NCI-H2107 treated with DMSO at 0.1 percent for 48 hours (cell line): ENCODE measurements at regions not wholly inside any gene's neighbourhood (a gene's known extent, or its start where the extent isn't known, plus 50 kb on each side); places are given as distances from the start of the nearest gene placed in this dataset.
"Not testable (repeated sequence)": the region's sequence is repeated elsewhere in the genome, so short reads cannot be mapped to it uniquely, and the experiment has no call there.

Source experiments
- DNase-seq: peaks from one replicate; lab custom pipeline; 2025; ENCODE audit not compliant: unreplicated experiment; lab: John Stamatoyannopoulos, UW

DNA sequence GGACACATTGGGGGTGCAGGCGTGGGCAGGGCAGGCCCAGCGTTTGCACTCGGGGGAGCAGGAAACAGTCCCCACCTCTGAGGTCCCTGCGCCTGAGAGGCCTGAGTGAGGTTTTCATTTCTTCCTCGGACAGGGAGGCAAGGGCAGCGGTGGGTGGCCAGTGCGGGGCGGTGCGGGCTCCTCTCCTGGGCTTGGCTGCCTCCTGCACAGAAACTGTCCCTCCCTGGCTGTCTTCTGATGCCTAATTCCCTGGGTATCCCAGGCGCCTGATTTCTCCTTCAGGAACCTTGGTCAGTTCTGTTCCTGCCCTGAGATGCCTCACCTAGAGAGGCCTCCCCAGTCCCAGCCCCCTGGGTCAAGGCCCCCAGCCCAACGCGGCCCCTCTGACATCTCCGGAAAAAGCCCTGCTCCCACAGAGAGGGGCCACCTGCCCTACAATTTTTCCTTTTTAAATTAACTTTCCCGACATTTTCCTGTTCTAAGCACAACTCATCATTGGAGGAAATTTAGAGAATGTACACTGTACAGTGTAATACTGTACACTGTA is 260.3 kb downstream of the ADGRD1 start:
- no peak for DNase-seq

DNA sequence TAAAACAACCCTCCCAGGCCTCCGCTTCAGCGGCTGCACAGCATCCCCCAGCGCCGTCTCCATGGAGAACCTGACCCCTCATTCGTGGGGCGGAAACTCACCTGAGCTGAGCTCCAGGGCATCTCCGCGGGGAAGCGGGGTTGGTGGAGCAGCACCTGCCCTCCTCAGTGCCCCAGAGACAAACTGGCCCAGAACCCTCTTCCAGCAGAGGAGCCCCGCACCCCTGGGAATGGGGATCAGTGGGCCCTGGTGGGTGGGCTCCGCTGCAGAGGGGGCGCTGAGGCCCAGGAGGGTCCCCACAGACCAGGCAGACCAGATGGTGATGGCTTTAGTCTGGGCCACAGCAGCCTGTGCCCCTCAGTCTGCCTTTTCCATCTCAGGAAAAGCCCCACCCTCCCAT is 261.2 kb downstream of the ADGRD1 start:
- DNase-seq = not testable (repeated sequence)

DNA sequence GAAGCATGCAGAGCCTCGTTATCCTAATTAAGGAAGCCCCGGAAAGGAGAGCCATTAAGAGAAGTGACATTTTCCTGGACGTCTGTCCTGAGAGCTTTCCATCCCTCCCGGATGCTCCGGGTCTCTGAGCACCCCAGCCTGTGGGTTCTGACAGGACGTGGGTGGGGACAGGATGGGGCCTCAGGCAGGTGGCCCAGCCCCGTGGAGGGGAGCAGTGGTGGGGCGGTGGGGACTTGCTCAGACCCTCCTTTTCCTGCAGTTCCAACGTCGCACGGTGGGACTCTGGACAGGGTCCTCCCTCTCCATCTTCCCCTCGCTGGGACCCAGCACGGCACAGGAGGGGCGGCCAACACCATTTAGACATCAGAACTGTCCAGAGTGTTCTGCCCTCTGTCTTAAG is 262.9 kb downstream of the ADGRD1 start:
- not testable (repeated sequence) for DNase-seq

DNA sequence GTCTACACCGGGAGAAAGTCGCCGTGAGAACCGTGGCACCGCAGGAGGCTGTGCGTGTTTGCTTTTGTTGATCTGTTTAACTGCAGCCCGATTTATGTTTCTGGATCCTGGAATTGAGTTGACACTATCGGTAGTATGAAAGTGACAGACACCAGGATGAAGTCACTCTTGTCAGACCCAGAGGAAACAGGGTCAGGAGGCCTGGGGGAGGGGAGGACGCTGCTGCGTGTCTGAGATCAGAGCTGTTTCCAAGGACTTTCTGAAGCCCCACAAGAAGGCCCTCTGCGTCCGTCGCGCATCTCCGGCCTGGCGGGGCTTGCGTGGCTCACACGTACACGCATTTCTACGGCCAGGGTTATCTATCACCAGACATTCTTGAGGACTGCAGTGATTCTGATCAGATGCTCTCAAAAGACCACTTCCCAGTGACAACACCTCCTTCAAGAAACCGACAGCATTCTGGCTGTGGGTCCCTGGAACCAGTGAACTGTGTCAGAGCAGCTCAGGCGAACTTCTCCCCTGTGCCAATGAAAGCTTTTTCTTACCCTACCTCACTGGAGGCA is 263.4 kb downstream of the ADGRD1 start:
- no peak for DNase-seq

DNA sequence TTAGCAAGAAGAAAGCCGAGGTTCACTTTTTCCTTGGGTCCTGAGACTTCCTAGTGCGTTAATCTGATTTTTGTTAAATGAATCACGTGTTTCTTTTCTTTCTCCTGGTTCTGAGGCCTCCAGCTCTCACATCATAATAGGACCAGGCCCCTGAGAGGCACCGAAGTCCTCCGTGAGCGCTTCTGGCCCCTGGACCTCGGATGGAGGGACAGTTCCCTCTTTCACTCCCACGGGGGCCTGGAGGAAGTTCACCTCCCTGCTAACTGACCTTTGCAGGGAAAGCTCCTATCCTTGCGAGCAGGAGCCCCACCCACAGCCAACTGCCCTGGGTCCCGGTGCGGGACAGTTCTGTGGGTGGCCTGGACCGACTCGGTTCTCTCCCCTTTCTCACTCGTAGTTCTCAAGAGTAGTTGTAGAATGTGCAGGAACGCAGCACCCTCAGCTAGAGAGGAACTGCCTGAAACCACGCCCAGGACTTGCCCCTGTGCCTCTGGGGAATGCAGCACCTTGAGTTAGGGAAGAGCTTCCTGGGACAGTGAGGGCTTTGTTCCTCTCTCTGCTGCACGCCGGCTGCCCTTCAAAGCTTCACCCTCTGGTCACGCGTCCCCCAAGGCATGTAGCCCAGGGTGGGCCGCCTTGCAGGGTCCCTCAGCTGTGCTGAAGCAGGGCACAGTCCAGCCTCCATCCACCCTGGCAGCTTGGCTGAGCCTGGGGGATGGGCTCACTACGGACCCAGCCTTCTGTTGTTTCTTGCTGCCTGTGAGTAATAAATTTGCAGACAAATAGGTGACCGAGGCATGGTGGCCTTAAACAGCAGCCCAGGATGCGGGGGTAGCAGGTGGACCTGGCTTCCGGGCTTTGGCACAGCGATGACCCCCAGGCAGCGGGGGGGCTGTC is 264.6 kb downstream of the ADGRD1 start:
- no peak for DNase-seq

DNA sequence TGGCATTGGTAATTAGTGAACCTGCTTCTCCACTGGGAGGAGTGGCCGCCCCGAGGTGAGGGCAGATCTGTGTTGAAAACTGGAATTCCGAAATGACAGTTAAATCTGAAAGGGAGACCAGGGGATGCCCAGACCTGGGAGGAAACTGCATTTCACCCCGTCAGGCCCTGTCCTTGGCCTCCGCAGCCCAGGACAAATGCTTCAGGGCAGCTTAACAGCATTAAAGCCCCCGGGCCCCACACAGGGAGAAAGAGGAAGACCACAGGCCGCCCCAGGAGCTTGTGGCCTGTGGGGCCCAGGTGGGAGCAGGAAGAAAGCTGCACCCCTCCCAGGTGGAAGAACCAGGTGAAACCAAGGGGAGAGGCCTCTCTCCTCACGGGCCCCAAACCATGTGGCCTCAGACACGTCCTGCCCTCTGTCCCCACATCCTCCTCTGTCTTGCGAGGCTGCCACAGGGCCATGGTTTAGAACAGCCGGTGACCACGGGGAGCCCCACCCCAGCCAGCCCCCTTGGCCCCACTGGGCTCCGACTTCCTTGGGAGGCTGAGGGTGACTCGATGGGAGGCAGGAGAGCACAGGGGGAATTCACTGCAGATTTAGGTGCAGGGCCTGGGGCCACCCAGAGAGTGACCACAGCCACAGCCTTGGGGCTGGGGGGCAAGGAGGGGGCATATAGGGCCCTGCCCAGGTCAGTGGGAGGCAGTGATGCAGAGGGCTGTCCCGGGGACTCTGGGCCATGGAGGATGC is 265.4 kb downstream of the ADGRD1 start:
- no peak for DNase-seq

DNA sequence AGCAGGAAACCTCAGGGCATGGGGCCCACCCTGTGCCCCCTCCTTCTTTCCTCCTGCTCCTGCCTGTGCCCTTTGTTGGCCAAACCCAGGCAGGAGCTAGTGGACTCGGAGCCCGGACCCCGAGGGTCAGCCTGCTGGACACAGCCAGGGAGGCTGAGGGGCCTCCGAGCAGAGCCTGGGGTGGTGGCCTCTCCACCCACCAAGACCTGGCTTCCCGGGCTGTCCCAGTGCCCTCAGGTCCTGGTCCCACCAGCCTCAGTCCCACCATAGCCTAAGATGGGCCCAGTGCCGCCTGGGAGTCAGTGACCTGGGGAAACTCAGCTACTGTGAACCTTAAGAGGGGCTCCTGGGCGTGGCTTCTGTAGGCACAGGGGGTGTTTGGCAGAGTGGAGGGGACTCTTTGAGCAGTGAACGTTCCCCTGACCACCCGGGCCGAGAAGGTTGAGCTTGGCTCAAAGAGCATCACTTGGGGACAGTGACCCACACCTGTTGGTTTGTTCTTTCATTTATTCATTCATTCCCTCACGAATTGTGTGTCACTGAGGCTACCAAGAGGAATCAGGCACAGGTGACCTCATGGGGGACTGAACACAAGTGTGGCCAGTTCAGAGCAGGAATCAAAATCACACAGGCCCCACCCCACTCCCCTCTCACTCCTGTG is 266.1 kb downstream of the ADGRD1 start:
- no peak for DNase-seq

DNA sequence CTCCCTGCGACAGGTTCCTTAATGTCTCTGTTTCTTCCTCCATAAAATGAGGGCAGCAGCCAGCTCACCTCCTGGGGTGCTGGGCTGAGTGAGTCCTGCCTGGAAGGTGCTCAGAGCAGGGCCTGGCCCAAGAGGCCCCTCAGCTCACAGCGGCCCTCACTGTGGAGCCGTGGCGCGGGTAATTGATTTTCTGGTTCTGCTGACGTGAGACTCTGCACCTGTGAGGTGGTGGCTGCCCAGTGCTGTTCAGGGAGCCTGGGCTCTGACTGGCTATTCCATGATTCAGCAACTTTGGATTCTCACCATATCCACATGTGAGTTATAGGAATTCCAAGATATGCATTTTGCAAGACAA is 266.6 kb downstream of the ADGRD1 start:
- DNase-seq = no peak

DNA sequence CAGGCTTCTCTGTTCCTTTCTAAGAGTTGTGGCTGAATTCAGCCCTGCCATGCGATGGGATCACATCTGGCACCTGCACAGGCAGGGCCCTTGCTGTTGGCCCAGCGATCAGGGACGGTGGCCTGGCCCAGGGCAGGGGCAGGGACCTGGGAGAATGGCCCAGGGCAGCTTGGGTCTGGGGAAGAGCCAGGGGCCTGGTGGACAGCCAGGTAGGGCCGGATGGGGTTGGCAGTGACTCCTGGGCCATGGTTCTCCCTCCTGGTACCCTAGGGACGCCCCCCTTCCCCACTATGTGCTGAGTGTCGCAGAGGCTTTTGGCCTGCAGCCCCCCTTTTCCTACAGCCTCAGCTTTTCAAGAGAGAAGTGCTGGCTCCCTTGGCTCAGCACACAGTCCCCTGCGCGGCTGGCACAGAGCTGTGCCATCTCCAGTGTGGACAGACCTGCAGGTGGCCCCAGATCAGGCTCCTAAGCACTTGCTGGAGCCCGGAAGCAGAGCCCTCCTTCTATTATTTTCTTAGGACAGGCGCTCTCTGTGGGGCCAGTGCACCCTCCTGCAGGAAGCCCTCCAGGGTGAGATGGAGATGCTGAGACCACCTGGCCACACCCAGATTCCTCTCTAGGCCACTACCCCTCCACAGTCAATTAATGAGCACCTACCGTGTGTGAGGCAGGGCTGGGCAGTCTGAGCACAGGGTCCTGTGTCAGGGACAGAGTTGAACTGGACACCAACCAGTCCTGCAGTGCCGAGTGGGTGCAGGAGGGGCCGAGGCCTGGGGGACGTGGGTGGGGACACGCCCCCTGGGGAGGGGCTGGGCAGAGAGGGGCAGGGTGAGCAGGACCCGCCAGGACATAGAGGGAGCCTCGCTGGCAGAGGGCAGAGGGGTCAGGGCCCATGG is 267.6 kb downstream of the ADGRD1 start:
- no peak for DNase-seq

DNA sequence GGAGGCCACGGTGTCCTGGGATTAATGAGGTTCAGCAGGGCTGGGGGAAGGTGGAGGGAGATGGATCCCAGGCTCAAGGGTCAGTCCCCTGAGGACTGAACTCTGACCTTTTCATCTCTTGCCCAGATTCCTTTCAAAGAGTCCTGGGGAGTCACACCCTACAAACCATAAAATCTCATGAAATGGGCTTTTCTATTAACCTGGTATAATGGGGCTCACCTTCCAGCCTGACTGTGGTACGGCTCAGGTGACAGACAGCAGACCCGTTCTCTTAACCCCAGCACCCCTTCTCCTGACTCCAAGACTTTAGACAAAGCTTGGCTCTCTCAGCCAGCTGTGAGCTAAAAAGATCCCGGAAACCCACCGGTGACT is 268.2 kb downstream of the ADGRD1 start:
- DNase-seq = no peak

DNA sequence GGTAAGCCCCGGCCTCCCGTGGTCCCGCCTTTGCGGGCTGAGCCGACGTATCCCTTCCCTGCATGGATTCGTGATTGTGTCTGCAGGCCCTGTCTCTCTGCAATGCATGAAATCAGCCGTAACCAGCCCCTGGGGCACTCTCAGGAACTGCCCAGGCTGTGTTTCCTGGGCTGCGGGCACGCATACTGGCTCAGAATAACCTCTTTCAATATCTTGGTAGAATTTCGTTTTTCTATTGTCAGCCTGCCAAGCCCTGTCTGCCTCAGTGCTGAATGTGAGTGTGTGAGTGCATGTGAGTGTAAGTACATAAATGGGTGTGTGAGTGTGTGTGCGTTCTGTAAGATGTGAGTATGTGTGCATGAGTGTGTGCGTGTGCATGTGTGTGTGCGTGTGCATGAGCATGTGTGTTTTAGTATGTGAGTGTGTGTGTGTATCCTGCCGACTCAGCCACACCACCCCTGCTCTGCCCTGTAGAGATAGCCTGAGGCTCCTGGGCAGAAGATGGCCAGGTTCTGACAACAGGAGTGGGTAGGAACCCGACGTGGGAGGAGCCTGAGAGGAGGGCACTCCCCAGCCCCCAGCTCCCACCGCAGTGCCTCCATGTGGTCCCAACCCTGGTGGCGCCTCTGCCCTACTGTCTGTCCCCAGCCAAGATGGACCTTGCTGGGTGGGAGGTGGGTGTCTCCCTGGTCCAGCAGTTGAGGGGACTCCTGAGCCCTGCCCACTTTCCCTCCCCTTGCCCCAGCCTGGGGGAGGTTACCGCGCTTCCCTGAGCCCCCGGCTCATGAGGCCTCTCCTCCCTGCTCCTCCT is 268.8 kb downstream of the ADGRD1 start:
- no peak for DNase-seq

DNA sequence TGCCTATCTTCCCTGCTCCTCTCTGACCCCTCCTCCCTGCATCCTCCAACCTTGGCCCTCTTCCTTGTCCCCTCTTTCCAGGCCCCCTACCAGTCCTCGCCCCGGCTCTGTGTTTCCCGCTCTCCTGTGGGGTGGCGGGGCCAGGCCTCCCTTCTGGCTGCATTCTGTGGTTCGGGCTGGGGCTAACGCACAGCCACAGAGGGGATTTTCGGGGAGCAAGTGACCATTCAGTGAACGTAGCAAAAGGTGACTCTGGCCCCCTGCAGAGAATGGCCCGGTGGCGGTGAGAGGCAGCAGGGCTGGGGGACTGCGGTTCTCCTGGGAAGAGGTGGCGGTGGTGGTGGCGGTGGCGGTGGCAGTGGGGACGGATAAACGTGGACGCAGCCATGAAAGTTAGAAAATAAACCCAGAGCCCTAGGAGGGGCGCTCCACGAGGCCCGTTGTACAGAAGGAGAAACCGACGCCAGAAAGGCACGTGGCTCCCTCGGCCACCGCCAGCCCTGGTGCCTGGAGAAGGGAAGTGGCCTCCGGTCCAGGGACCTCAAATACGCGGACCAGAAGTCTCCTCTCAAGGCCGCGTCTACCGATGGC is 269.6 kb downstream of the ADGRD1 start:
- DNase-seq = no peak

DNA sequence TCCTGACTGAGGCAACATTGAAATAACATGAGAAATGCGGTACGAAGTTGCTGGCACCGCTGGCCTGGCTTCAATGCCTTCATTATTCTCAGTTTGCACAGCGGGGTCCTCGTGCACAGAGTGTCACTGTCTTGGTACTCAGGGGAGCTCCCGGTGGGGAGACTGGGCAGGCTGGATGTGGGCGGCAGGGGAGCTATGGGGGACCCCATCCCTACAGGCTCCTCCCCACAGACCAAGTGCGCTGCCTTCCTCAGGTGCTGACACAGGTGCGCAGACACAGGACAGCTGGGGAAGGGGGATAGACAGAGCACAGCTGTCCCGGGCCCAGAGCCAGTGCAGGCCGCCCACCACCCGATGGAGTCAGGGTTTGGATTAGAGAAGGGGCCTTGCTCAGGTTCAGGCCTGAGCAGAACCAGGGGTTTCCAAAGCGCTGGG is 270.1 kb downstream of the ADGRD1 start:
- DNase-seq = no peak

DNA sequence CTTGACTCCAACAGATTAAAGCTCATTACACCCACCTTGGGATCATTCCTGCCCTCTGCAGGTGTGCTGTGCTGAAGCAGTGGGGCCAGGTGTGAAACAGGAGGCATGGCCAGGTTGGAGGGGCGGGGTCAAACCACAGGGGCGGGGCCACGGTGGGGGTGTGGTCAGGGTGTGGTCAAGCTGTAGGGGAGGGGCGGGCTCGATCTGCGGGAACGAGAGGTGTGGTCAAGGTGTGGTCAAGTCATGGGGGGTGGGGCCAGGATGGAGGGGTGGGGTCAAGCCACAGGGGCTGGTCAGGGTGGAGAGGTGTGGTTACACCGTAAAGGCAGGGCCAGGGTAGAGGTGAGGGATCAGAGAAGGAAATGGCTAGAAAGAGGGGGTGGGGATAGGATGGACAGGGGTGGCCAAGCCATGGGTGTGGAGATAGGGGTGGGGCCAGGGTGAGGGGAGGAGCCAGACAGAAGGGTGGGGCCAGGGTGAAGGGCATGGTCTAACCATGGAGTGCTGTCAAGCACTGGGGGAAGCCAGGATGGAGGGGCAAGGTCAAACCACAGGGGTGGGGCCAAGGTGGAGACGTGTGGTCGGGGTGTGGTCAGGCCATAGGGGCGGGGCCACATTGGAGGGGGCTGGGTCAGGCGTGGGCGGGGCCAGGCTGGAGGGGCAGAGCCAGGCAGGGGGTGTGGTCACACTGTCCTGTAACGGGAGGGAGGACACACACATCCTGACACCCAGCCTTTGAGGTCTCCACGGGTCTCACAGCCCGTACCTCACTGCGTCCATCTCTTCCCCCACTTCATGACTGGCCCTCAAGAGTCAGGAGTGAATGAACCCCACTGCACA is 270.7 kb downstream of the ADGRD1 start:
- not testable (repeated sequence) for DNase-seq

DNA sequence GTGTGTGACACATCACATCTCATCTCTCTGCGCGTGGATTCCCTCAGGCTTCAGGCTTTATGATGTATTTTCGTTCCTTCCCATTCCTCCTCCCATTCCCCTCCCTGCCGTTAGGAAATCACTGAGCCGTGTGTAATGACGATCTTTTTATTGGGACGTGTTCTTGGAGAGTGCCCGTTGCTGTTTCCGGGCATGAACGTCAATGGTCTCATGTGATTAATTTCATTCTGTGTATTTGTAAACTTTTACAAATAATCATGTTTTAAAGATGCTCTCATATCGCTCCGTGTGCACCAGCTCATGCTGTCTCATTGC is 271.3 kb downstream of the ADGRD1 start:
- not testable (repeated sequence) for DNase-seq

DNA sequence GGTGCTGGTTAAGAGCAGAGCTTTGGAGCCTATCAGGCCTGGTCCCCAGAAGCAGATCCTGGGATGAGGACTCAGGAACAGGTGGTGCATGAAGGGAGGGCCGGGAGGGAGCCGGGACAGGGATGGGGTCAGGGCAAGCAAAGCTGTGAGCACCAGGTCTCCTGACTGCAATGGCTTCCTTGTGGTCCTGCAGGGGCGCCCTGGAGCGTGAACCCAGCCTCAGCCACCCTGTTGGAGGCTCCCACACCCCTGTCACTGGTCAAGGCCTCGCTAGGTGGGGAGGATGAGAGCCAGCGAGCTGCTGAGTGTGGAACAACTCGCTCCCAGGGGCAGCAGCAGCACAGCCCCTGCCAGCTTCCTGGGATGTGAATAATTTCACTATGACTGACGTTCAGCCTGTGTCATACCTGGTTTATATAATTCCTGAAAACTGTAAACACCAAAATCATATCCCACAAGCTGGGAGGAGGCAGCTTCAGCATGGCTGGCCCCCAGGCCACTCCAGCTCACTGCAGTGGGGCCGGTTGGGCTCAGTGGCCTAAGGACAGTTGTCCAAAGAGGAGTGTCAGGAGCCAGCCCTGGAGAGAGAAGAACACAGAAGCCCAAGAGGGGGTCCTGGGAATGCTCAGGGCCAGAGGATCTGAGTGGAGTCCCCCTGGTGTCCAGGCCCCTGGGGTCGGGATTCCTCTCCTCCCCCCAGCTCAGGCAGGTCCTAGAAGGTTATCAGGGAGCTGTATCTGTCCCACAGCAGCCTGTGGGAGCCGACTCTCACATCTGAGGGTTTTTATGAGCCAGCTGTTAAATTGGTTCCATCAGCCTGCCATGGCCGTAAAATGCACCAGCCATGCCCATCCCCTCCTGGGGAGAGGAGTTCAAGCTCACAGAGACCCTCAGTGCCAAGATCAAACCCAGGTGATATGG is 272.9 kb downstream of the ADGRD1 start:
- DNase-seq = no peak

DNA sequence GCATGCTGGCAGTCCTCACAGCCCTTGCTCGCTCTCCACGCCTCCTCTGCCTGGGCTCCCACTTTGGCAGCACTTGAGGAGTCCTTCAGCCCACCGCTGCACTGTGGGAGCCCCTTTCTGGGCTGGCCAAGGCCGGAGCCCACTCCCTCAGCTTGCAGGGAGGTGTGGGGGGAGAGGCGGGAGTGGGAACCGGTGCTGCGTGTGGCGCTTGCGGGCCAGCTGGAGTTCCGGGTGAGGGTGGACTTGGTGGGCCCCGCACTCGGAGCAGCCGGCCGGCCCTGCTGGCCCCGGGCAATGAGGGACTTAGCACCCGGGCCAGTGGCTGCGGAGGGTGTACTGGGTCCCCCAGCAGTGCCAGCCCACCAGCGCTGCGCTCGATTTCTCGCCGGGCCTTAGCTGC is 273.9 kb downstream of the ADGRD1 start:
- not testable (repeated sequence) for DNase-seq
